PC-3 (cell line): ENCODE measurements at regions not wholly inside any gene's neighbourhood (a gene's known extent, or its start where the extent isn't known, plus 50 kb on each side); places are given as distances from the start of the nearest gene placed in this dataset.

ENCODE experiments used
- ATAC-seq: fragments of 200-7000 bp; cut with Tn5 transposase; 2 replicates; pipeline ENCODE4 v1.9.1; 2020; ENCODE audit warnings: mild to moderate bottlenecking, moderate library complexity
- BruUV-seq: library from RNA; stranded (reverse); fragments of 400-500 nt; replicated peaks from 2 replicates; lab custom pipeline; 2021; lab: Mats Ljungman, UMichigan
- CTCF ChIA-PET: fragments of 300-600 bp; sonication (Branson Sonifier 250); formaldehyde crosslinking; loops from one replicate; lab custom pipeline; 2022; ENCODE audit warnings: antibody characterized with exemption; lab: Charles Lee
- POLR2A ChIA-PET: fragments of 300-600 bp; sonication (Branson Sonifier 250); formaldehyde crosslinking; loops from one replicate; lab custom pipeline; 2022; ENCODE audit warnings: antibody characterized with exemption; ENCODE audit not compliant: unreplicated experiment; lab: Charles Lee
- DNase-seq: peaks from one replicate; pipeline ENCODE4 v3.0.0-alpha.2; 2015
- H2AFZ ChIP-seq: fragments of 300-600 bp; sonication (generic); 2 replicates; pipeline ENCODE4 v1.6.0; 2016; ENCODE audit warnings: antibody characterized with exemption, low read length
- H3F3A ChIP-seq: fragments of 300-600 bp; sonication (generic); one replicate; pipeline ENCODE4 v1.6.0; 2017; ENCODE audit warnings: antibody characterized with exemption, low read length, control low read depth, mild to moderate bottlenecking; ENCODE audit not compliant: unreplicated experiment
- H3K27ac ChIP-seq: fragments of 300-600 bp; sonication (generic); 2 replicates; pipeline ENCODE4 v1.5.1; 2016; ENCODE audit warnings: mild to moderate bottlenecking, low read length
- H3K27me3 ChIP-seq: fragments of 300-600 bp; sonication (generic); 2 replicates; pipeline ENCODE4 v1.6.1; 2016; ENCODE audit warnings: low read length, mixed read lengths
- H3K36me3 ChIP-seq: fragments of 300-600 bp; sonication (generic); 2 replicates; pipeline ENCODE4 v1.6.1; 2016; ENCODE audit warnings: low read depth, mixed run types, low read length, mixed read lengths
- H3K4me1 ChIP-seq: fragments of 300-600 bp; sonication (generic); 2 replicates; pipeline ENCODE4 v1.5.1; 2016; ENCODE audit warnings: low read length; ENCODE audit not compliant: insufficient read depth
- H3K4me2 ChIP-seq: fragments of 300-600 bp; sonication (generic); 2 replicates; pipeline ENCODE4 v1.6.0; 2016; ENCODE audit warnings: low read length
- H3K4me3 ChIP-seq: fragments of 300-600 bp; sonication (generic); 2 replicates; pipeline ENCODE4 v1.5.1; 2016; ENCODE audit warnings: mild to moderate bottlenecking, low read length, mixed read lengths
- H3K79me2 ChIP-seq: fragments of 300-600 bp; sonication (generic); 2 replicates; pipeline ENCODE4 v1.6.1; 2017; ENCODE audit warnings: low read length, mixed read lengths
- H3K9ac ChIP-seq: fragments of 300-600 bp; sonication (generic); 2 replicates; pipeline ENCODE4 v1.6.0; 2016; ENCODE audit warnings: mild to moderate bottlenecking, low read length
- H3K9me2 ChIP-seq: fragments of 300-600 bp; sonication (generic); replicated peaks from 2 replicates; pipeline ENCODE4 v1.6.1; 2016; ENCODE audit warnings: mixed run types, low read length, mixed read lengths
- H3K9me3 ChIP-seq: fragments of 300-600 bp; sonication (generic); 2 replicates; pipeline ENCODE4 v1.6.1; 2016; ENCODE audit warnings: low read length, mixed read lengths
- H4K20me1 ChIP-seq: fragments of 300-600 bp; sonication (generic); 2 replicates; pipeline ENCODE4 v1.6.1; 2016; ENCODE audit warnings: low read length, mixed read lengths
- EZH2 ChIP-seq: fragments of 300-600 bp; sonication (generic); IDR thresholded peaks from one replicate; pipeline ENCODE4 v1.6.1; 2017; ENCODE audit warnings: antibody characterized with exemption, mild to moderate bottlenecking, low read length; ENCODE audit not compliant: unreplicated experiment
- EZH2phosphoT487 ChIP-seq: fragments of 300-600 bp; sonication (generic); IDR thresholded peaks from 2 replicates; pipeline ENCODE4 v1.6.1; 2018; ENCODE audit warnings: mild to moderate bottlenecking, antibody characterized with exemption, low read length, borderline replicate concordance
- intact Hi-C: fragments of 100-400 bp; cut with micrococcal nuclease; formaldehyde crosslinking; loops from 2 replicates; pipeline ENCODE4 v1.9.0; 2023
- TF ChIP-seq, protein P1 (sequence below): fragments of 300-600 bp; sonication (generic); conservative IDR thresholded peaks from 2 replicates; pipeline ENCODE4 v1.5.1; 2017; ENCODE audit warnings: antibody characterized with exemption, low read depth, mild to moderate bottlenecking, low read length

DNA sequence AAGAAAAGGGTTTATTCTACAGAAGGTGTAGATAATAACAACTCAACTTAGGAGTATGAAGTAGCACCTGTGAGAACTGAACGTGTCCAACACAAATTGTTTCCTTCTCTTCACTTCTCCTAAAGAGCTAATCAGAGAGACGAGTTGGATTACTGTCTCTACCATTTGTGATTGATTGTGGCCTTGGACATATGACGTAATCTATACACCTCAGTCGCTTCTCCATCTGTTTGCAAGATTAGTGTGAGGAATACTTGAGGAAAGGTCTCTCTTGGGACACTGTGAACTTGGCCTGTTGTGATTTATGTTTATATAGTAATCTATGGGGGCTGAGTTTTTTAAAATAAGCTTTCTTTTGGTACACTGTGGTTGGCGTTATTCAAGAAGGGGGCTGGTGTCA lies 182.0 kb downstream of the ZNF330 start:
- ChIA-PET POLR2A (no interaction called here), CTCF (no interaction called here)
- Histone ChIP-seq H3K4me1 (no peaks in the 10 kb centered on the region), H4K20me1 (no peaks in the 10 kb centered on the region), H3K9ac (no peak overlapping the region), H3K9me2 (no peaks in the 10 kb centered on the region), H3K27me3 (no peaks in the 10 kb centered on the region), H2AFZ (no peak overlapping the region), H3F3A (no peaks in the 10 kb centered on the region), H3K9me3 (no peaks in the 10 kb centered on the region), H3K79me2 (no peaks in the 10 kb centered on the region), H3K36me3 (no peaks in the 10 kb centered on the region), H3K4me3 (no peak overlapping the region), H3K4me2 (no peak overlapping the region), H3K27ac (no peak overlapping the region)
- TF ChIP-seq, protein P1, sequence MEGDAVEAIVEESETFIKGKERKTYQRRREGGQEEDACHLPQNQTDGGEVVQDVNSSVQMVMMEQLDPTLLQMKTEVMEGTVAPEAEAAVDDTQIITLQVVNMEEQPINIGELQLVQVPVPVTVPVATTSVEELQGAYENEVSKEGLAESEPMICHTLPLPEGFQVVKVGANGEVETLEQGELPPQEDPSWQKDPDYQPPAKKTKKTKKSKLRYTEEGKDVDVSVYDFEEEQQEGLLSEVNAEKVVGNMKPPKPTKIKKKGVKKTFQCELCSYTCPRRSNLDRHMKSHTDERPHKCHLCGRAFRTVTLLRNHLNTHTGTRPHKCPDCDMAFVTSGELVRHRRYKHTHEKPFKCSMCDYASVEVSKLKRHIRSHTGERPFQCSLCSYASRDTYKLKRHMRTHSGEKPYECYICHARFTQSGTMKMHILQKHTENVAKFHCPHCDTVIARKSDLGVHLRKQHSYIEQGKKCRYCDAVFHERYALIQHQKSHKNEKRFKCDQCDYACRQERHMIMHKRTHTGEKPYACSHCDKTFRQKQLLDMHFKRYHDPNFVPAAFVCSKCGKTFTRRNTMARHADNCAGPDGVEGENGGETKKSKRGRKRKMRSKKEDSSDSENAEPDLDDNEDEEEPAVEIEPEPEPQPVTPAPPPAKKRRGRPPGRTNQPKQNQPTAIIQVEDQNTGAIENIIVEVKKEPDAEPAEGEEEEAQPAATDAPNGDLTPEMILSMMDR = no peak
- TF ChIP-seq EZH2 (no peak), EZH2phosphoT487 (no peak)
- intact Hi-C loops = no loop called here
- no peak for ATAC-seq
- DNase-seq = no peak
- no TSS peak for BruUV-seq

DNA sequence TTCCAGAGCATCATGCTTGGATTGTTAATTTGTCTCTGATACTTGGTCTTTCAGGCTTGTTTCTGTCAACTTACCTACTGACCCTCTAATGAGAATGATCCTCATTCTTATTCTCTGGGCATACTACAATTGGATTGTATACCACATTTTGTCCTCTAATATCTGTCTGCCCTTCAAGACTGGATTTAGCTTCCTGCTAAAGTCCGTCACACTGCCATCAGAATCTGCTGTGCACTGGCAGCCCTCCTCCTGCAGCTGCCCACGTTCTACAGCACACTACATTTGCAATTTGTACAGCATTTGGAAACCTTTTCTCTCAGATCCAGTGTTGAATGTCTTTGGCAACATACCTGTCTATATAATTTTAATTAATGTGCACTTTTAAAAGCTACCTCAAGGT lies 183.1 kb downstream of the ZNF330 start:
- TF ChIP-seq, protein P1 = no peak
- no peak for TF ChIP-seq EZH2
- H3K4me1 ChIP-seq = no peaks in the 10 kb centered on the region
- no peaks in the 10 kb centered on the region for H3K36me3 ChIP-seq
- no peak overlapping the region for H3K4me2 ChIP-seq
- BruUV-seq = no TSS peak
- no peak overlapping the region for H3K27ac ChIP-seq
- no peaks in the 10 kb centered on the region for H3K79me2 ChIP-seq
- H2AFZ ChIP-seq = no peak overlapping the region
- no peak overlapping the region for H3K4me3 ChIP-seq
- no peak for DNase-seq
- no peak for ATAC-seq
- H3K9me2 ChIP-seq = no peaks in the 10 kb centered on the region
- intact Hi-C loops = no loop called here
- H3K27me3 ChIP-seq = no peaks in the 10 kb centered on the region
- ChIA-PET CTCF (no interaction called here), POLR2A (interaction anchor here (1.1 kb wide), 1 partner anchor 12 kb away, joined by 3 read pairs; no protein-coding TSS in a partner anchor)
- no peak overlapping the region for H3K9ac ChIP-seq
- no peaks in the 10 kb centered on the region for H3K9me3 ChIP-seq
- H4K20me1 ChIP-seq = no peaks in the 10 kb centered on the region
- H3F3A ChIP-seq = no peaks in the 10 kb centered on the region

DNA sequence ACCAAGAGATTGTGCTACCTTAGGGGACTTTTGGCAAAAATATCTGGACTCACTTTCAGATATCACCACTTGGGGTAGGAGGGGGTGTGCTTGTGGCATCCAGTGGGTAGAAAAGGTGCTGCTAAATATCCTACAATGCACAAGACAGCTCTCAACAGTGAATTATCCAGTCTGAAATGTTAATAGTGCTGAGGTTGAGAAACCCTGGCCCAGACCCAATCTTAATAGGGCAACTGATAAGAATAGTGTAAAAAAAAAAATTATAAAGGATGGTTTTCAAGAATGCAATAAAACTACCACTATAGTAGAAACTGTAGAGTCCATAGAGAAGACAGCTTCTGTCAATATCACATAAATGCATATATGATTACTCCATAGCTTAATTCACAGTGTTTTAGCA lies 185.5 kb downstream of the ZNF330 start:
- no peaks in the 10 kb centered on the region for H3K9me2 ChIP-seq
- H3K27me3 ChIP-seq = no peaks in the 10 kb centered on the region
- ChIA-PET POLR2A (no interaction called here), CTCF (no interaction called here)
- no peak overlapping the region for H3K4me3 ChIP-seq
- H2AFZ ChIP-seq = no peak overlapping the region
- H3K4me2 ChIP-seq = no peak overlapping the region
- no peaks in the 10 kb centered on the region for H3K9me3 ChIP-seq
- no peak for ATAC-seq
- BruUV-seq = no TSS peak
- intact Hi-C loops = no loop called here
- no peak overlapping the region for H3K9ac ChIP-seq
- no peak for DNase-seq
- TF ChIP-seq, protein P1 = no peak
- TF ChIP-seq EZH2phosphoT487 = no peak
- TF ChIP-seq EZH2 = no peak
- H3F3A ChIP-seq = no peaks in the 10 kb centered on the region
- H3K79me2 ChIP-seq = no peaks in the 10 kb centered on the region
- no peaks in the 10 kb centered on the region for H4K20me1 ChIP-seq
- H3K27ac ChIP-seq = no peak overlapping the region
- no peaks in the 10 kb centered on the region for H3K4me1 ChIP-seq
- H3K36me3 ChIP-seq = no peaks in the 10 kb centered on the region
